ENCODE measurements at regions not wholly inside any gene's neighbourhood (a gene's known extent, or its start where the extent isn't known, plus 50 kb on each side); places are given as distances from the start of the nearest gene placed in this dataset.

DNA sequence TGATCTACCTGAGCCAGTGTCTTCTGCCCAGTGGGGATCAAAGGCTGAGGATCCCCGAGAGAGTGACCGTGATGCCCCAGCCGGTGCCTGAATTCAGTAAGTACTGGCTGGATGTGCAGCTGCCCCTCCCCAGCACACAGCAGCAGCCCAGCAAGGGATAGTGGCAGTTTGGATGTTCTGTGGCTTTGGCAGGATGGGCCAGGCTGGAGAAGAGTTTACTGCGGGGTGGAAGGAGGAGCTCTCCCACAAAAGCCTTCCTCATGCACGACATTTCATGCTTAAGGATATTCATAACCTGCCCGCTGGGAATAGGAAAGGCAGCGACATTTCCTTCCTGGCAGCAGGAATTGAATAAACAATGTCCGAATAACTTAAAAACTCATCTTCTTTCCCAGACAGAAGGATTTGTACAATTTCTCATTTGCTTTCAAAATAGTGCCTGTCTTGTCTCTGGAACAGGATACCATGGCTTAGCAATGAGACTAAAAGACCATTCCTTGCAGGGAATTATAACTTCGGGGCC, 135.6 kb upstream of the PRMT8 start:
- H3K9me3 Mint-ChIP-seq: no peaks in the 10 kb centered on the region
- H3K4me1 Mint-ChIP-seq (ENCODE audit: unreplicated experiment): no peaks in the 10 kb centered on the region
- DNase-seq (ENCODE audit: extremely low spot score, unreplicated experiment): no peak
- no peaks in the 10 kb centered on the region for H3K36me3 Mint-ChIP-seq
- no peak overlapping the region for H3K4me3 Mint-ChIP-seq
- peaks cover 35% of the 10 kb centered on the region for H3K27me3 Mint-ChIP-seq
- TF ChIP-seq, protein P1, sequence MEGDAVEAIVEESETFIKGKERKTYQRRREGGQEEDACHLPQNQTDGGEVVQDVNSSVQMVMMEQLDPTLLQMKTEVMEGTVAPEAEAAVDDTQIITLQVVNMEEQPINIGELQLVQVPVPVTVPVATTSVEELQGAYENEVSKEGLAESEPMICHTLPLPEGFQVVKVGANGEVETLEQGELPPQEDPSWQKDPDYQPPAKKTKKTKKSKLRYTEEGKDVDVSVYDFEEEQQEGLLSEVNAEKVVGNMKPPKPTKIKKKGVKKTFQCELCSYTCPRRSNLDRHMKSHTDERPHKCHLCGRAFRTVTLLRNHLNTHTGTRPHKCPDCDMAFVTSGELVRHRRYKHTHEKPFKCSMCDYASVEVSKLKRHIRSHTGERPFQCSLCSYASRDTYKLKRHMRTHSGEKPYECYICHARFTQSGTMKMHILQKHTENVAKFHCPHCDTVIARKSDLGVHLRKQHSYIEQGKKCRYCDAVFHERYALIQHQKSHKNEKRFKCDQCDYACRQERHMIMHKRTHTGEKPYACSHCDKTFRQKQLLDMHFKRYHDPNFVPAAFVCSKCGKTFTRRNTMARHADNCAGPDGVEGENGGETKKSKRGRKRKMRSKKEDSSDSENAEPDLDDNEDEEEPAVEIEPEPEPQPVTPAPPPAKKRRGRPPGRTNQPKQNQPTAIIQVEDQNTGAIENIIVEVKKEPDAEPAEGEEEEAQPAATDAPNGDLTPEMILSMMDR (conservative IDR thresholded peaks at IDR 0.05): no peak
- H3K27ac Mint-ChIP-seq: no peak overlapping the region

DNA sequence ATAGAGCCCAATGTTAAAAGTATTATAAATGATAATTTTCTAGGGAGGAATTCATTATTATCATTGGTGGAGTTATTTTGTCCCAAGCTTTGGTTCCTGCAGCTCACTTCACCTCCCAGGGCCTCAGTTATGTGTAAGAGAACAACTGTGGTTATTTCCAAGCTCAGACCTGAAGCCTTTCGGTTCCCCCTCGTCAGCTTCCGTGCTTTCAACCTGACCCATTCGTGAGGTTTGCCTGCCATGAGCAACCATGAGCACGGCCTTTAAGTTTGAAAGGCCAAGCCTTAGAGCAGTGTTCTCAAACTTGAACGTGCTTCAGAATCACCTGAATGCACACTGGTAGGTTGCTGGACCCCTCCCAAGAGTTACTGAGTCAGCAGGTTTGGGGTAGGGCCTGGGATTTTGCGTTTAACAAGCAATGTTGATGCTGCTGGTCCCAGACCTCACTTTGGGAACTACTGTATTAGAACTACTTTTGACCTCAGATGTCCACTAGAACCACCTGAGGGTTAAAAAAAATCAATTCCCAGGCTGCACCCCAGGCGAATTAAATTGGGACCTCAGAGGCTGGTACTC, 133.0 kb upstream of the PRMT8 start:
- no peak overlapping the region for H3K27ac Mint-ChIP-seq
- H3K4me1 Mint-ChIP-seq (ENCODE audit: unreplicated experiment): no peaks in the 10 kb centered on the region
- TF ChIP-seq, protein P1 (conservative IDR thresholded peaks at IDR 0.05): no peak
- H3K27me3 Mint-ChIP-seq: peaks cover 50% of the 10 kb centered on the region
- H3K9me3 Mint-ChIP-seq: no peaks in the 10 kb centered on the region
- H3K36me3 Mint-ChIP-seq: no peaks in the 10 kb centered on the region
- H3K4me3 Mint-ChIP-seq: no peak overlapping the region
- no peak for DNase-seq (ENCODE audit: extremely low spot score, unreplicated experiment)

DNA sequence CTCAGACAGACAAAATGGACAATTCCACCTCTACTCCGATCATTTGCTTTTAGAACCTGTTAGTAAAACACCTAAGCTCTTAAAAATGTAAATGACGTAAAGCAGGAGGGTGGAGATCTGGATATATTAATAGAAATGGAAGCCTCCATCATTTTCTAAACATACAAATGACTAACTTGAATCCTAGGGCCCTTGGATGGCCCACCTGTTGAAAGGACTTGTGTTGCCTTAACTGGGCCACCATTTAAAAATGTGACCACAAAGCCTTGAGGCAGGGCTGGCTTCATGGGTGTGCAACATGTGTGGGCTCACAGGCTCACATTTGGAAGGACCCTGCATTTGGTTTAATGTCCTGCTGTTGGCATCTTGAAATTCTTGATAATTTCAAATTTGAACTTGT, 131.5 kb upstream of the PRMT8 start:
- no peaks in the 10 kb centered on the region for H3K9me3 Mint-ChIP-seq
- peaks cover 56% of the 10 kb centered on the region for H3K27me3 Mint-ChIP-seq
- DNase-seq (ENCODE audit: extremely low spot score, unreplicated experiment): no peak
- TF ChIP-seq, protein P1 (conservative IDR thresholded peaks at IDR 0.05): no peak
- H3K36me3 Mint-ChIP-seq: peaks cover 3% of the 10 kb centered on the region
- no peaks in the 10 kb centered on the region for H3K4me1 Mint-ChIP-seq (ENCODE audit: unreplicated experiment)
- no peak overlapping the region for H3K4me3 Mint-ChIP-seq
- no peak overlapping the region for H3K27ac Mint-ChIP-seq

DNA sequence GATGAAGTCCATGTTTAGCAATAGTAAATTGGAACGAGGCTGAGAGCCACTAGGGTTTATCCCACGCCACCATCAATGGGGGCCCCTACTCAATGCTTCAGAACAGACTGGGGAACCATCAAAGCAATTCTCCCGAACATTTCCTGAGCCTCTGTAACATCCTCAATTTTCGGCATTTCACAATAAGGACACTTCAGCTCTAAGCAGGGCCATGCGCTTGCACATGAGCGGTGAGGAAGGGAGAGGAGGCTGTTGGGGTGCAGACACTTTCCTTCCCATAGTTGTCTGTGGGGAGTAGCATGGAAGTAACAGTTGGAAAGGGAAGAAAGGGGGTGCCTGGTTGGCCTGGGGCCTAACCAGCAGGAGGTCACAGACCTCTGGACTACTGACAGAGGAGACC, 129.9 kb upstream of the PRMT8 start:
- H3K9me3 Mint-ChIP-seq: no peaks in the 10 kb centered on the region

DNA sequence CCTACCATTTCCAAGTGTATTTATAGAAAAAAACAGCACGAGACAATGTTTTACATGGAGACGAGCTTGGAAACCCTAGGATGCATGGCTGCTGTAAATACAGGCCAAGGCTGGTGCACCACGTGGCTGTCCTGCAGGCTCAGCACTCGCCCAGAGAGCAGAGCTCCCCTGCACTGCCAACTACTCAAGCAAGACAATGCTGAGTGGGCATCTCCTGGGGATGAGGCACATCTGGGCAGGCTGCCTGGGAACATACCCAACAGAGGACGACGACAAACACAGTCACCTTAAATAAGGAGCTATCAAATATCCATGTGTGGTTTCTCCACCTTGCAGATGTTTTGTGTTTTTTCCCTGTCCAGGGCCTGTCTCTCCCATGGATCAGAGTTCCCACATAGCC, 128.3 kb upstream of the PRMT8 start:
- no peak overlapping the region for H3K27ac Mint-ChIP-seq
- no peaks in the 10 kb centered on the region for H3K9me3 Mint-ChIP-seq
- DNase-seq (ENCODE audit: extremely low spot score, unreplicated experiment): no peak
- peak overlapping the region; percentile 40 for H3K4me3 Mint-ChIP-seq
- no peaks in the 10 kb centered on the region for H3K4me1 Mint-ChIP-seq (ENCODE audit: unreplicated experiment)
- H3K36me3 Mint-ChIP-seq: peaks cover 3% of the 10 kb centered on the region
- peaks cover 50% of the 10 kb centered on the region for H3K27me3 Mint-ChIP-seq
- TF ChIP-seq, protein P1 (conservative IDR thresholded peaks at IDR 0.05): no peak

More for the DNA sequence above, 129.9 kb upstream of the PRMT8 start:
- Mint-ChIP-seq H3K27ac (no peak overlapping the region), H3K27me3 (peaks cover 62% of the 10 kb centered on the region), H3K4me3 (no peak overlapping the region), H3K36me3 (peaks cover 3% of the 10 kb centered on the region), H3K4me1 (ENCODE audit: unreplicated experiment) (no peaks in the 10 kb centered on the region)
- DNase-seq (ENCODE audit: extremely low spot score, unreplicated experiment): no peak
- TF ChIP-seq, protein P1 (conservative IDR thresholded peaks at IDR 0.05): no peak

All from type B pancreatic cell (in vitro differentiated cells).